ENCODE measurements at regions not wholly inside any gene's neighbourhood (a gene's known extent, or its start where the extent isn't known, plus 50 kb on each side); places are given as distances from the start of the nearest gene placed in this dataset.

DNA sequence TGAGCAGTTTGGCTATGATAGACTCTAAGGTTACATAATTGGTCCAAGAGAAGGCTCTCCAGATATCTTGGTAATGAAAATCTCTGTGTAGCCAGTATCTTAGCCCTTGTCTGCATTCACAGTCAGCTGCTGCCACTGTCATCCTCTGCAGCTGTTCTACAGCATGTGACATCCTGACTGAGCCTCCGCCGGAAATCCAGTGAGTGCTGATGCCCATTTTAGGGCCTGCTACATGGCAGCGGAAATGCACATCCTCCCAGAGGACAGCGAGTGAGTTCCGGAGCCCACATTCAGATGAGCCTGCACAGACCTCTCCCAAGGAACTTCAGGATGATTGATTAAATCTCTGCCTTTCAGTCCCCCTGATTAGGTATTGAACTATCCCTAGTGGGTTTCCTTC, 237.1 kb downstream of the HHIPL2 start:
- TF ChIP-seq ESRRA (CRISPR knock-in tag; IDR thresholded peaks at IDR 0.05; ENCODE audit: borderline replicate concordance), result no peak
- TF ChIP-seq, protein P1, sequence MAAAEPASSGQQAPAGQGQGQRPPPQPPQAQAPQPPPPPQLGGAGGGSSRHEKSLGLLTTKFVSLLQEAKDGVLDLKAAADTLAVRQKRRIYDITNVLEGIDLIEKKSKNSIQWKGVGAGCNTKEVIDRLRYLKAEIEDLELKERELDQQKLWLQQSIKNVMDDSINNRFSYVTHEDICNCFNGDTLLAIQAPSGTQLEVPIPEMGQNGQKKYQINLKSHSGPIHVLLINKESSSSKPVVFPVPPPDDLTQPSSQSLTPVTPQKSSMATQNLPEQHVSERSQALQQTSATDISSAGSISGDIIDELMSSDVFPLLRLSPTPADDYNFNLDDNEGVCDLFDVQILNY (CRISPR knock-in tag; IDR thresholded peaks at IDR 0.05), result no peak
- TF ChIP-seq, protein P2, sequence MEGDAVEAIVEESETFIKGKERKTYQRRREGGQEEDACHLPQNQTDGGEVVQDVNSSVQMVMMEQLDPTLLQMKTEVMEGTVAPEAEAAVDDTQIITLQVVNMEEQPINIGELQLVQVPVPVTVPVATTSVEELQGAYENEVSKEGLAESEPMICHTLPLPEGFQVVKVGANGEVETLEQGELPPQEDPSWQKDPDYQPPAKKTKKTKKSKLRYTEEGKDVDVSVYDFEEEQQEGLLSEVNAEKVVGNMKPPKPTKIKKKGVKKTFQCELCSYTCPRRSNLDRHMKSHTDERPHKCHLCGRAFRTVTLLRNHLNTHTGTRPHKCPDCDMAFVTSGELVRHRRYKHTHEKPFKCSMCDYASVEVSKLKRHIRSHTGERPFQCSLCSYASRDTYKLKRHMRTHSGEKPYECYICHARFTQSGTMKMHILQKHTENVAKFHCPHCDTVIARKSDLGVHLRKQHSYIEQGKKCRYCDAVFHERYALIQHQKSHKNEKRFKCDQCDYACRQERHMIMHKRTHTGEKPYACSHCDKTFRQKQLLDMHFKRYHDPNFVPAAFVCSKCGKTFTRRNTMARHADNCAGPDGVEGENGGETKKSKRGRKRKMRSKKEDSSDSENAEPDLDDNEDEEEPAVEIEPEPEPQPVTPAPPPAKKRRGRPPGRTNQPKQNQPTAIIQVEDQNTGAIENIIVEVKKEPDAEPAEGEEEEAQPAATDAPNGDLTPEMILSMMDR (IDR thresholded peaks at IDR 0.05), result no peak
- no peak for TF ChIP-seq ZNF138 (CRISPR knock-in tag; conservative IDR thresholded peaks at IDR 0.05)
- TF ChIP-seq KAT7 (CRISPR knock-in tag; IDR thresholded peaks at IDR 0.05; ENCODE audit: borderline replicate concordance), result no peak
- TF ChIP-seq E2F1 (CRISPR knock-in tag; IDR thresholded peaks at IDR 0.05), result no peak
- no peak for TF ChIP-seq TP53 (CRISPR knock-in tag; IDR thresholded peaks at IDR 0.05)
- TF ChIP-seq ATF2 (CRISPR knock-in tag; IDR thresholded peaks at IDR 0.05; ENCODE audit: borderline replicate concordance, low read depth), result no peak
- TF ChIP-seq SP1 (CRISPR knock-in tag; conservative IDR thresholded peaks at IDR 0.05), result no peak
- TF ChIP-seq CREB1 (CRISPR knock-in tag; IDR thresholded peaks at IDR 0.05), result no peak
- TF ChIP-seq CBFB (CRISPR knock-in tag; IDR thresholded peaks at IDR 0.05; ENCODE audit: low read depth), result no peak
- no peak for TF ChIP-seq ELF4 (CRISPR knock-in tag; IDR thresholded peaks at IDR 0.05; ENCODE audit: low read depth)
- TF ChIP-seq ZNF396 (CRISPR knock-in tag; IDR thresholded peaks at IDR 0.05; ENCODE audit: borderline replicate concordance), result no peak
- TF ChIP-seq, protein P3, sequence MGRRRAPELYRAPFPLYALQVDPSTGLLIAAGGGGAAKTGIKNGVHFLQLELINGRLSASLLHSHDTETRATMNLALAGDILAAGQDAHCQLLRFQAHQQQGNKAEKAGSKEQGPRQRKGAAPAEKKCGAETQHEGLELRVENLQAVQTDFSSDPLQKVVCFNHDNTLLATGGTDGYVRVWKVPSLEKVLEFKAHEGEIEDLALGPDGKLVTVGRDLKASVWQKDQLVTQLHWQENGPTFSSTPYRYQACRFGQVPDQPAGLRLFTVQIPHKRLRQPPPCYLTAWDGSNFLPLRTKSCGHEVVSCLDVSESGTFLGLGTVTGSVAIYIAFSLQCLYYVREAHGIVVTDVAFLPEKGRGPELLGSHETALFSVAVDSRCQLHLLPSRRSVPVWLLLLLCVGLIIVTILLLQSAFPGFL (CRISPR knock-in tag; IDR thresholded peaks at IDR 0.05; ENCODE audit: borderline replicate concordance), result no peak

Data from WTC11 (cell line).